GM23338 (cell line): ENCODE measurements at regions not wholly inside any gene's neighbourhood (a gene's known extent, or its start where the extent isn't known, plus 50 kb on each side); places are given as distances from the start of the nearest gene placed in this dataset.

Source experiments
- ATAC-seq: fragments of 200-7000 bp; cut with Tn5 transposase; 3 replicates; pipeline ENCODE4 v1.9.1; 2020
- DNase-seq: peaks from one replicate; pipeline ENCODE4 v3.0.0-alpha.2; 2015; ENCODE audit warnings: low spot score
- H2AFZ ChIP-seq: fragments of 200-600 bp; sonication (generic); 2 replicates; pipeline ENCODE4 v1.8.0; 2016; ENCODE audit warnings: antibody characterized with exemption, mild to moderate bottlenecking, moderate library complexity
- H3F3A ChIP-seq: fragments of 200-600 bp; sonication (generic); replicated peaks from 2 replicates; pipeline ENCODE4 v1.8.0; 2017; ENCODE audit warnings: antibody characterized with exemption, mixed run types, low read depth
- H3K27ac ChIP-seq: fragments of 200-600 bp; sonication (generic); 2 replicates; pipeline ENCODE4 v1.6.1; 2016; ENCODE audit warnings: low read depth
- H3K27me3 ChIP-seq: fragments of 200-600 bp; sonication (generic); 2 replicates; pipeline ENCODE4 v1.8.0; 2016; ENCODE audit warnings: mild to moderate bottlenecking, mixed run types, moderate library complexity; ENCODE audit not compliant: insufficient read depth
- H3K36me3 ChIP-seq: fragments of 200-600 bp; sonication (generic); 2 replicates; pipeline ENCODE4 v1.8.0; 2016; ENCODE audit warnings: mild to moderate bottlenecking; ENCODE audit not compliant: insufficient read depth
- H3K4me1 ChIP-seq: fragments of 200-600 bp; sonication (generic); 2 replicates; pipeline ENCODE4 v1.8.0; 2016; ENCODE audit warnings: mild to moderate bottlenecking, moderate library complexity; ENCODE audit not compliant: insufficient read depth
- H3K4me2 ChIP-seq: fragments of 200-600 bp; sonication (generic); 2 replicates; pipeline ENCODE4 v1.7.1; 2017; ENCODE audit warnings: mixed run types
- H3K4me3 ChIP-seq: fragments of 200-600 bp; sonication (generic); 2 replicates; pipeline ENCODE4 v1.6.1; 2016; ENCODE audit warnings: mixed run types
- H3K79me2 ChIP-seq: fragments of 200-600 bp; sonication (generic); replicated peaks from 2 replicates; pipeline ENCODE4 v1.8.0; 2017; ENCODE audit warnings: mild to moderate bottlenecking; ENCODE audit not compliant: insufficient read depth
- H3K9me2 ChIP-seq: fragments of 200-600 bp; sonication (generic); 2 replicates; pipeline ENCODE4 v1.8.0; 2017; ENCODE audit not compliant: insufficient read depth
- H4K20me1 ChIP-seq: fragments of 200-600 bp; sonication (generic); replicated peaks from 2 replicates; pipeline ENCODE4 v1.8.0; 2017; ENCODE audit warnings: mild to moderate bottlenecking; ENCODE audit not compliant: insufficient read depth
- H3K27ac Mint-ChIP-seq: 2 replicates; pipeline ENCODE4 v1.8.0; 2020; ENCODE audit warnings: inconsistent platforms, mild to moderate bottlenecking, moderate library complexity, mixed read lengths
- H3K27me3 Mint-ChIP-seq: 3 replicates; pipeline ENCODE4 v1.8.0; 2022; ENCODE audit warnings: low read depth, mild to moderate bottlenecking, moderate library complexity, mixed read lengths, inconsistent platforms; ENCODE audit not compliant: insufficient read depth, poor library complexity
- H3K36me3 Mint-ChIP-seq: 3 replicates; pipeline ENCODE4 v1.8.0; 2021; ENCODE audit warnings: low read depth, mild to moderate bottlenecking, inconsistent platforms, moderate library complexity, mixed read lengths
- H3K4me1 Mint-ChIP-seq: 3 replicates; pipeline ENCODE4 v1.8.0; 2020; ENCODE audit warnings: mild to moderate bottlenecking, inconsistent platforms, mixed read lengths
- H3K4me3 Mint-ChIP-seq: 3 replicates; pipeline ENCODE4 v1.8.0; 2021; ENCODE audit warnings: moderate library complexity, mild to moderate bottlenecking, inconsistent platforms, mixed read lengths
- H3K9me3 Mint-ChIP-seq: 3 replicates; pipeline ENCODE4 v1.8.0; 2020; ENCODE audit warnings: moderate library complexity, mild to moderate bottlenecking, inconsistent platforms, mixed read lengths
- CREB1 ChIP-seq: fragments of 250-450 bp; sonication (Bioruptor Pico); IDR thresholded peaks from 2 replicates; pipeline ENCODE4 v1.5.0; 2020; ENCODE audit warnings: low read depth, mild to moderate bottlenecking, moderate library complexity
- ETS1 ChIP-seq: IDR thresholded peaks from 2 replicates; pipeline ENCODE4 v1.6.1; 2016; ENCODE audit warnings: antibody characterized with exemption
- EZH2 ChIP-seq: fragments of 200-600 bp; sonication (generic); IDR thresholded peaks from one replicate; pipeline ENCODE4 v1.8.0; 2017; ENCODE audit warnings: antibody characterized with exemption, mild to moderate bottlenecking, low read depth; ENCODE audit not compliant: unreplicated experiment
- EZH2phosphoT487 ChIP-seq: fragments of 200-600 bp; sonication (generic); IDR thresholded peaks from one replicate; pipeline ENCODE4 v1.8.1; 2018; ENCODE audit warnings: antibody characterized with exemption; ENCODE audit not compliant: unreplicated experiment
- JUNB ChIP-seq: IDR thresholded peaks from one replicate; pipeline ENCODE4 v1.6.1; 2016; ENCODE audit warnings: antibody characterized with exemption; ENCODE audit not compliant: unreplicated experiment
- NANOG ChIP-seq: IDR thresholded peaks from 2 replicates; pipeline ENCODE4 v1.6.1; 2016; ENCODE audit warnings: antibody characterized with exemption, borderline replicate concordance
- POLR2AphosphoS5 ChIP-seq: IDR thresholded peaks from 2 replicates; pipeline ENCODE4 v1.6.1; 2016; ENCODE audit warnings: antibody characterized with exemption, low read depth
- STAT1 ChIP-seq: IDR thresholded peaks from one replicate; pipeline ENCODE4 v1.6.1; 2016; ENCODE audit warnings: antibody characterized with exemption; ENCODE audit not compliant: unreplicated experiment
- ZNF114 ChIP-seq: fragments of 250-450 bp; sonication (Bioruptor Pico); IDR thresholded peaks from 2 replicates; pipeline ENCODE4 v1.5.0; 2020; ENCODE audit warnings: mild to moderate bottlenecking, moderate library complexity
- ZNF331 ChIP-seq: fragments of 250-450 bp; sonication (Bioruptor Pico); IDR thresholded peaks from 2 replicates; pipeline ENCODE4 v1.5.0; 2020; ENCODE audit warnings: low read depth, mild to moderate bottlenecking, moderate library complexity
- TF ChIP-seq, protein P1 (sequence below): IDR thresholded peaks from one replicate; pipeline ENCODE4 v1.6.1; 2018; ENCODE audit warnings: antibody characterized with exemption; ENCODE audit not compliant: unreplicated experiment
- TF ChIP-seq, protein P2 (sequence below), 2 experiments: fragments of 200-600 bp in 1 of 2; sonication (generic) in 1 of 2; conservative IDR thresholded peaks; 2 replicates each; pipeline versions ENCODE4 v1.5.1 to v1.6.1; 2016 to 2017; ENCODE audit warnings: antibody characterized with exemption in 2 of 2, low read depth in 2 of 2, mild to moderate bottlenecking in 2 of 2, moderate library complexity in 1 of 2
- TF ChIP-seq, protein P3 (sequence below): fragments of 250-450 bp; sonication (Bioruptor Pico); IDR thresholded peaks from 2 replicates; pipeline ENCODE4 v1.5.0; 2020; ENCODE audit warnings: mild to moderate bottlenecking, moderate library complexity

DNA sequence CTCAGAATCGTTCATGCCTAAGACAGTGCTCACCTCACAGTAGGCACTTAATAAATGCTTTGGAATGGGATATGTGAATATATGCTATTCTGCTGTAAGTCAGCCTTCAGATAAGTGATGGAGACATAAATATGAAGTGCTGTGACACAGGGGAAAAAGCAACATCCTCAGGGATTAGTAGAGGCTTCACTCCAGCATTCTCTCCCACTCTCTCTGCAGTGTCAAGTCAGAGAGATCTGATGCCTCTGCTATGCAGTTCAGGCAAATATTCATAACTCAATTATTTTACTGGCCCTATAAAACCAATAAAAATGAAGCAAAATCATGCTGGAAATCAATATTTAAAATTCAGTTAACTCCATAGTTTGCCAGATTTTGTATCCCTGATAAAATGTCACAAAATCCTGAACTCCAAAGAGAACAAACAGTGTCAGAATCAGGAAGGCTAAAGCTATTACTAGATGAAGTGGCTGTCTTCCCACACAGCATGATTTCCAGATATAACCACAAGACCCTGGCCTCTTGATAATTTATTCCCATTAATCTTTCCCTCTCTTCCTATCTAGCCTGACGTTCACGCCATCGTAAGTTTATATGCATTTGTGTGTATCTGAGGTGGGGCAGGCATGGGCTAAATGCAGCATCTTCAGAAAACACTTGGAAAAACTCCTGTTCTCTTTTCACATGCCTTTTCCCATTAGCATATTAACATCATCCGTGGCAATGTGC is 278.9 kb upstream of the ATP11B start:
- Histone ChIP-seq H3K36me3 (no peaks in the 10 kb centered on the region), H3K4me1 (peaks cover 2% of the 10 kb centered on the region; the same call in 1 of the 2 replicates), H3K27me3 (no peaks in the 10 kb centered on the region), H4K20me1 (no peaks in the 10 kb centered on the region), H3F3A (no peaks in the 10 kb centered on the region), H3K4me2 (no peak overlapping the region), H3K4me3 (no peak overlapping the region), H2AFZ (no peak overlapping the region), H3K9me2 (peaks cover 4% of the 10 kb centered on the region; the same call in 1 of the 2 replicates), H3K79me2 (no peaks in the 10 kb centered on the region), H3K27ac (no peak overlapping the region)
- TF ChIP-seq JUNB = no peak
- no peak for TF ChIP-seq ETS1
- TF ChIP-seq, protein P1, sequence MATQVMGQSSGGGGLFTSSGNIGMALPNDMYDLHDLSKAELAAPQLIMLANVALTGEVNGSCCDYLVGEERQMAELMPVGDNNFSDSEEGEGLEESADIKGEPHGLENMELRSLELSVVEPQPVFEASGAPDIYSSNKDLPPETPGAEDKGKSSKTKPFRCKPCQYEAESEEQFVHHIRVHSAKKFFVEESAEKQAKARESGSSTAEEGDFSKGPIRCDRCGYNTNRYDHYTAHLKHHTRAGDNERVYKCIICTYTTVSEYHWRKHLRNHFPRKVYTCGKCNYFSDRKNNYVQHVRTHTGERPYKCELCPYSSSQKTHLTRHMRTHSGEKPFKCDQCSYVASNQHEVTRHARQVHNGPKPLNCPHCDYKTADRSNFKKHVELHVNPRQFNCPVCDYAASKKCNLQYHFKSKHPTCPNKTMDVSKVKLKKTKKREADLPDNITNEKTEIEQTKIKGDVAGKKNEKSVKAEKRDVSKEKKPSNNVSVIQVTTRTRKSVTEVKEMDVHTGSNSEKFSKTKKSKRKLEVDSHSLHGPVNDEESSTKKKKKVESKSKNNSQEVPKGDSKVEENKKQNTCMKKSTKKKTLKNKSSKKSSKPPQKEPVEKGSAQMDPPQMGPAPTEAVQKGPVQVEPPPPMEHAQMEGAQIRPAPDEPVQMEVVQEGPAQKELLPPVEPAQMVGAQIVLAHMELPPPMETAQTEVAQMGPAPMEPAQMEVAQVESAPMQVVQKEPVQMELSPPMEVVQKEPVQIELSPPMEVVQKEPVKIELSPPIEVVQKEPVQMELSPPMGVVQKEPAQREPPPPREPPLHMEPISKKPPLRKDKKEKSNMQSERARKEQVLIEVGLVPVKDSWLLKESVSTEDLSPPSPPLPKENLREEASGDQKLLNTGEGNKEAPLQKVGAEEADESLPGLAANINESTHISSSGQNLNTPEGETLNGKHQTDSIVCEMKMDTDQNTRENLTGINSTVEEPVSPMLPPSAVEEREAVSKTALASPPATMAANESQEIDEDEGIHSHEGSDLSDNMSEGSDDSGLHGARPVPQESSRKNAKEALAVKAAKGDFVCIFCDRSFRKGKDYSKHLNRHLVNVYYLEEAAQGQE = no peak
- no peak for TF ChIP-seq POLR2AphosphoS5
- TF ChIP-seq ZNF114 (CRISPR knock-in tag) = no peak
- no peak for TF ChIP-seq STAT1
- no peak for TF ChIP-seq EZH2phosphoT487
- TF ChIP-seq, protein P2, sequence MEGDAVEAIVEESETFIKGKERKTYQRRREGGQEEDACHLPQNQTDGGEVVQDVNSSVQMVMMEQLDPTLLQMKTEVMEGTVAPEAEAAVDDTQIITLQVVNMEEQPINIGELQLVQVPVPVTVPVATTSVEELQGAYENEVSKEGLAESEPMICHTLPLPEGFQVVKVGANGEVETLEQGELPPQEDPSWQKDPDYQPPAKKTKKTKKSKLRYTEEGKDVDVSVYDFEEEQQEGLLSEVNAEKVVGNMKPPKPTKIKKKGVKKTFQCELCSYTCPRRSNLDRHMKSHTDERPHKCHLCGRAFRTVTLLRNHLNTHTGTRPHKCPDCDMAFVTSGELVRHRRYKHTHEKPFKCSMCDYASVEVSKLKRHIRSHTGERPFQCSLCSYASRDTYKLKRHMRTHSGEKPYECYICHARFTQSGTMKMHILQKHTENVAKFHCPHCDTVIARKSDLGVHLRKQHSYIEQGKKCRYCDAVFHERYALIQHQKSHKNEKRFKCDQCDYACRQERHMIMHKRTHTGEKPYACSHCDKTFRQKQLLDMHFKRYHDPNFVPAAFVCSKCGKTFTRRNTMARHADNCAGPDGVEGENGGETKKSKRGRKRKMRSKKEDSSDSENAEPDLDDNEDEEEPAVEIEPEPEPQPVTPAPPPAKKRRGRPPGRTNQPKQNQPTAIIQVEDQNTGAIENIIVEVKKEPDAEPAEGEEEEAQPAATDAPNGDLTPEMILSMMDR (conservative IDR thresholded peaks at IDR 0.05; ENCODE audit: low read depth in 2 of 2) = no peak
- no peak for TF ChIP-seq ZNF331
- no peak for TF ChIP-seq CREB1 (CRISPR knock-in tag)
- TF ChIP-seq, protein P3, sequence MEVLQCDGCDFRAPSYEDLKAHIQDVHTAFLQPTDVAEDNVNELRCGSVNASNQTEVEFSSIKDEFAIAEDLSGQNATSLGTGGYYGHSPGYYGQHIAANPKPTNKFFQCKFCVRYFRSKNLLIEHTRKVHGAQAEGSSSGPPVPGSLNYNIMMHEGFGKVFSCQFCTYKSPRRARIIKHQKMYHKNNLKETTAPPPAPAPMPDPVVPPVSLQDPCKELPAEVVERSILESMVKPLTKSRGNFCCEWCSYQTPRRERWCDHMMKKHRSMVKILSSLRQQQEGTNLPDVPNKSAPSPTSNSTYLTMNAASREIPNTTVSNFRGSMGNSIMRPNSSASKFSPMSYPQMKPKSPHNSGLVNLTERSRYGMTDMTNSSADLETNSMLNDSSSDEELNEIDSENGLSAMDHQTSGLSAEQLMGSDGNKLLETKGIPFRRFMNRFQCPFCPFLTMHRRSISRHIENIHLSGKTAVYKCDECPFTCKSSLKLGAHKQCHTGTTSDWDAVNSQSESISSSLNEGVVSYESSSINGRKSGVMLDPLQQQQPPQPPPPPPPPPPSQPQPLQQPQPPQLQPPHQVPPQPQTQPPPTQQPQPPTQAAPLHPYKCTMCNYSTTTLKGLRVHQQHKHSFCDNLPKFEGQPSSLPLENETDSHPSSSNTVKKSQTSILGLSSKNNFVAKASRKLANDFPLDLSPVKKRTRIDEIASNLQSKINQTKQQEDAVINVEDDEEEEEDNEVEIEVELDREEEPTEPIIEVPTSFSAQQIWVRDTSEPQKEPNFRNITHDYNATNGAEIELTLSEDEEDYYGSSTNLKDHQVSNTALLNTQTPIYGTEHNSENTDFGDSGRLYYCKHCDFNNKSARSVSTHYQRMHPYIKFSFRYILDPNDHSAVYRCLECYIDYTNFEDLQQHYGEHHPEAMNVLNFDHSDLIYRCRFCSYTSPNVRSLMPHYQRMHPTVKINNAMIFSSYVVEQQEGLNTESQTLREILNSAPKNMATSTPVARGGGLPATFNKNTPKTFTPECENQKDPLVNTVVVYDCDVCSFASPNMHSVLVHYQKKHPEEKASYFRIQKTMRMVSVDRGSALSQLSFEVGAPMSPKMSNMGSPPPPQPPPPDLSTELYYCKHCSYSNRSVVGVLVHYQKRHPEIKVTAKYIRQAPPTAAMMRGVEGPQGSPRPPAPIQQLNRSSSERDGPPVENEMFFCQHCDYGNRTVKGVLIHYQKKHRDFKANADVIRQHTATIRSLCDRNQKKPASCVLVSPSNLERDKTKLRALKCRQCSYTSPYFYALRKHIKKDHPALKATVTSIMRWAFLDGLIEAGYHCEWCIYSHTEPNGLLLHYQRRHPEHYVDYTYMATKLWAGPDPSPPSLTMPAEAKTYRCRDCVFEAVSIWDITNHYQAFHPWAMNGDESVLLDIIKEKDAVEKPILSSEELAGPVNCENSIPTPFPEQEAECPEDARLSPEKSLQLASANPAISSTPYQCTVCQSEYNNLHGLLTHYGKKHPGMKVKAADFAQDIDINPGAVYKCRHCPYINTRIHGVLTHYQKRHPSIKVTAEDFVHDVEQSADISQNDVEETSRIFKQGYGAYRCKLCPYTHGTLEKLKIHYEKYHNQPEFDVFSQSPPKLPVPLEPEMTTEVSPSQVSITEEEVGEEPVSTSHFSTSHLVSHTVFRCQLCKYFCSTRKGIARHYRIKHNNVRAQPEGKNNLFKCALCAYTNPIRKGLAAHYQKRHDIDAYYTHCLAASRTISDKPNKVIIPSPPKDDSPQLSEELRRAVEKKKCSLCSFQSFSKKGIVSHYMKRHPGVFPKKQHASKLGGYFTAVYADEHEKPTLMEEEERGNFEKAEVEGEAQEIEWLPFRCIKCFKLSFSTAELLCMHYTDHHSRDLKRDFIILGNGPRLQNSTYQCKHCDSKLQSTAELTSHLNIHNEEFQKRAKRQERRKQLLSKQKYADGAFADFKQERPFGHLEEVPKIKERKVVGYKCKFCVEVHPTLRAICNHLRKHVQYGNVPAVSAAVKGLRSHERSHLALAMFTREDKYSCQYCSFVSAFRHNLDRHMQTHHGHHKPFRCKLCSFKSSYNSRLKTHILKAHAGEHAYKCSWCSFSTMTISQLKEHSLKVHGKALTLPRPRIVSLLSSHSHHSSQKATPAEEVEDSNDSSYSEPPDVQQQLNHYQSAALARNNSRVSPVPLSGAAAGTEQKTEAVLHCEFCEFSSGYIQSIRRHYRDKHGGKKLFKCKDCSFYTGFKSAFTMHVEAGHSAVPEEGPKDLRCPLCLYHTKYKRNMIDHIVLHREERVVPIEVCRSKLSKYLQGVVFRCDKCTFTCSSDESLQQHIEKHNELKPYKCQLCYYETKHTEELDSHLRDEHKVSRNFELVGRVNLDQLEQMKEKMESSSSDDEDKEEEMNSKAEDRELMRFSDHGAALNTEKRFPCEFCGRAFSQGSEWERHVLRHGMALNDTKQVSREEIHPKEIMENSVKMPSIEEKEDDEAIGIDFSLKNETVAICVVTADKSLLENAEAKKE (CRISPR knock-in tag) = no peak
- TF ChIP-seq EZH2 = no peak
- no peak for TF ChIP-seq NANOG
- Mint-ChIP-seq H3K27ac (no peak overlapping the region), H3K9me3 (no peaks in the 10 kb centered on the region), H3K4me1 (peaks cover 11% of the 10 kb centered on the region; the same call in 2 of the 3 replicates), H3K36me3 (no peaks in the 10 kb centered on the region), H3K4me3 (no peak overlapping the region), H3K27me3 (no peaks in the 10 kb centered on the region)
- ATAC-seq (no peak), DNase-seq (no peak)
